Endodermal cell (in vitro differentiated cells): ENCODE measurements at regions not wholly inside any gene's neighbourhood (a gene's known extent, or its start where the extent isn't known, plus 50 kb on each side); places are given as distances from the start of the nearest gene placed in this dataset.

Experiments used
- DNase-seq: peaks from one replicate; pipeline ENCODE4 v3.0.0-alpha.2; 2017
- H3K27ac ChIP-seq: 2 replicates; pipeline ENCODE4 v1.5.1; 2013; ENCODE audit warnings: mild to moderate bottlenecking, low read depth, low read length, moderate library complexity
- H3K27me3 ChIP-seq: 2 replicates; pipeline ENCODE4 v1.6.1; 2013; ENCODE audit warnings: mild to moderate bottlenecking, low read length, moderate library complexity; ENCODE audit not compliant: insufficient read depth, control insufficient read depth, poor library complexity, severe bottlenecking
- H3K36me3 ChIP-seq: 2 replicates; pipeline ENCODE4 v1.7.0; 2013; ENCODE audit warnings: mild to moderate bottlenecking, low read length, moderate library complexity; ENCODE audit not compliant: control insufficient read depth, insufficient read depth
- H3K4me1 ChIP-seq: one replicate; pipeline ENCODE4 v1.7.0; 2013; ENCODE audit warnings: low read length; ENCODE audit not compliant: control insufficient read depth, insufficient read depth
- H3K4me3 ChIP-seq: 2 replicates; pipeline ENCODE4 v1.5.1; 2013; ENCODE audit warnings: mild to moderate bottlenecking, low read length, moderate library complexity
- H3K9ac ChIP-seq: 2 replicates; pipeline ENCODE4 v1.6.1; 2013; ENCODE audit warnings: mild to moderate bottlenecking, low read length, moderate library complexity; ENCODE audit not compliant: poor library complexity, severe bottlenecking; ENCODE audit errors: extremely low read depth
- H3K9me3 ChIP-seq: 2 replicates; pipeline ENCODE4 v1.6.1; 2013; ENCODE audit warnings: mild to moderate bottlenecking, low read length, moderate library complexity; ENCODE audit not compliant: control insufficient read depth
- H3K27ac Mint-ChIP-seq: 2 replicates; pipeline ENCODE4 v1.8.0; 2020; ENCODE audit warnings: mixed read lengths
- H3K27me3 Mint-ChIP-seq: 2 replicates; pipeline ENCODE4 v1.8.0; 2021; ENCODE audit warnings: mild to moderate bottlenecking, mixed read lengths; ENCODE audit not compliant: insufficient read depth
- H3K36me3 Mint-ChIP-seq: 2 replicates; pipeline ENCODE4 v1.8.0; 2020; ENCODE audit warnings: low read depth, mixed read lengths
- H3K4me1 Mint-ChIP-seq: 2 replicates; pipeline ENCODE4 v1.8.0; 2020; ENCODE audit warnings: mixed read lengths
- H3K4me3 Mint-ChIP-seq: 2 replicates; pipeline ENCODE4 v1.8.0; 2020; ENCODE audit warnings: mild to moderate bottlenecking, moderate library complexity, mixed read lengths
- H3K9me3 Mint-ChIP-seq: 2 replicates; pipeline ENCODE4 v1.8.0; 2020; ENCODE audit warnings: mild to moderate bottlenecking, mixed read lengths
- WGBS, 2 experiments: methylation state at CpG; one replicate each; pipeline versions ENCODE4 v1.1.5 to v1.1.7; 2013; ENCODE audit warnings: missing lambda C conversion rate in 2 of 2, mixed read lengths in 1 of 2; ENCODE audit not compliant: insufficient coverage in 1 of 2, insufficient read length in 1 of 2; 5-methylcytosine and 5-hydroxymethylcytosine counted together
- TF ChIP-seq, protein P1 (sequence below): fragments of 200-600 bp; sonication (generic); conservative IDR thresholded peaks from 2 replicates; pipeline ENCODE4 v1.5.0; 2021; ENCODE audit warnings: antibody characterized with exemption, mild to moderate bottlenecking

- DNase-seq: no peak
- no peaks in the 10 kb centered on the region for H3K4me1 ChIP-seq
- Mint-ChIP-seq H3K27ac (no peak overlapping the region), H3K9me3 (no peaks in the 10 kb centered on the region), H3K36me3 (no peaks in the 10 kb centered on the region), H3K4me3 (no peak overlapping the region), H3K27me3 (no peaks in the 10 kb centered on the region), H3K4me1 (peaks cover 7% of the 10 kb centered on the region)
- no peaks in the 10 kb centered on the region for H3K36me3 ChIP-seq
- H3K27me3 ChIP-seq: no peaks in the 10 kb centered on the region
- no peak overlapping the region for H3K4me3 ChIP-seq
- H3K27ac ChIP-seq: no peak overlapping the region
- TF ChIP-seq, protein P1, sequence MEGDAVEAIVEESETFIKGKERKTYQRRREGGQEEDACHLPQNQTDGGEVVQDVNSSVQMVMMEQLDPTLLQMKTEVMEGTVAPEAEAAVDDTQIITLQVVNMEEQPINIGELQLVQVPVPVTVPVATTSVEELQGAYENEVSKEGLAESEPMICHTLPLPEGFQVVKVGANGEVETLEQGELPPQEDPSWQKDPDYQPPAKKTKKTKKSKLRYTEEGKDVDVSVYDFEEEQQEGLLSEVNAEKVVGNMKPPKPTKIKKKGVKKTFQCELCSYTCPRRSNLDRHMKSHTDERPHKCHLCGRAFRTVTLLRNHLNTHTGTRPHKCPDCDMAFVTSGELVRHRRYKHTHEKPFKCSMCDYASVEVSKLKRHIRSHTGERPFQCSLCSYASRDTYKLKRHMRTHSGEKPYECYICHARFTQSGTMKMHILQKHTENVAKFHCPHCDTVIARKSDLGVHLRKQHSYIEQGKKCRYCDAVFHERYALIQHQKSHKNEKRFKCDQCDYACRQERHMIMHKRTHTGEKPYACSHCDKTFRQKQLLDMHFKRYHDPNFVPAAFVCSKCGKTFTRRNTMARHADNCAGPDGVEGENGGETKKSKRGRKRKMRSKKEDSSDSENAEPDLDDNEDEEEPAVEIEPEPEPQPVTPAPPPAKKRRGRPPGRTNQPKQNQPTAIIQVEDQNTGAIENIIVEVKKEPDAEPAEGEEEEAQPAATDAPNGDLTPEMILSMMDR: no peak
- H3K9ac ChIP-seq: no peak overlapping the region
- no peaks in the 10 kb centered on the region for H3K9me3 ChIP-seq
- 100% methylated on average over 1 of the region's 1 CpG; no CpG with 5 or more reads in 1 of the 2 experiments for WGBS, 2 experiments
Measured at GRCh38 chr9:11992866-11993265, 700.3 kb upstream of the TYRP1 start.

DNA sequence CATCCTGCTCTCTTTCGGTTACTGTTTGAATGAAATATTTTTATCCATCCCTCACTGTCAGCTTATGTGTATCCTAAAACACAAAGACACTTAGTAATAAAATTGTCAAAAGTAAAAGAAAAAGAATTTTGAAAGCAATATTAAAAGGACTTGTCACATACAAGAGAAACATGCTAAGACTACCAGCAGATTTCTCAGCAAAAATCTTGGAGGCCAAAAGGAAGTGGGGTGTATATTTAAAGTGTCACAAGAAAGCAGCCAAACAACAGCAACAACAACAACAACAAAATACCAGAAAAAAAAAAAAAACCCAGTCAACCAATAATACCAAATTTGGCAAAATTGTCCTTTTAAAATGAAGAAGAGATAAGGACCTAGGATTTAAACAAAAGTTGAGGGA lies 678.7 kb upstream of the TYRP1 start:
- no peak for DNase-seq
- Histone ChIP-seq H3K9ac (no peak overlapping the region), H3K36me3 (no peaks in the 10 kb centered on the region), H3K27ac (no peak overlapping the region), H3K27me3 (no peaks in the 10 kb centered on the region), H3K4me3 (no peak overlapping the region), H3K4me1 (no peaks in the 10 kb centered on the region), H3K9me3 (peaks cover 23% of the 10 kb centered on the region)
- H3K9me3 Mint-ChIP-seq: peaks cover 24% of the 10 kb centered on the region
- no peak overlapping the region for H3K4me3 Mint-ChIP-seq
- TF ChIP-seq, protein P1: no peak
- no peak overlapping the region for H3K27ac Mint-ChIP-seq
- H3K4me1 Mint-ChIP-seq: no peaks in the 10 kb centered on the region
- 86% methylated on average over 1 of the region's 1 CpG; no CpG with 5 or more reads in 1 of the 2 experiments for WGBS, 2 experiments
- no peaks in the 10 kb centered on the region for H3K36me3 Mint-ChIP-seq
- no peaks in the 10 kb centered on the region for H3K27me3 Mint-ChIP-seq

GRCh38 chr9:12054235-12054634 lies 639.0 kb upstream of the TYRP1 start:
- no peaks in the 10 kb centered on the region for H3K36me3 ChIP-seq
- Mint-ChIP-seq H3K4me1 (no peaks in the 10 kb centered on the region), H3K4me3 (no peak overlapping the region), H3K36me3 (no peaks in the 10 kb centered on the region), H3K27me3 (no peaks in the 10 kb centered on the region), H3K27ac (no peak overlapping the region), H3K9me3 (peaks cover 18% of the 10 kb centered on the region)
- H3K4me1 ChIP-seq: no peaks in the 10 kb centered on the region
- TF ChIP-seq, protein P1: no peak
- H3K9ac ChIP-seq: no peak overlapping the region
- no peak overlapping the region for H3K4me3 ChIP-seq
- H3K27ac ChIP-seq: no peak overlapping the region
- DNase-seq: peak; percentile 79
- H3K9me3 ChIP-seq: peaks cover 46% of the 10 kb centered on the region
- no peaks in the 10 kb centered on the region for H3K27me3 ChIP-seq
- 87 to 88% methylated on average over 5 to 8 of the region's 8 CpGs for WGBS, 2 experiments
